ENCODE measurements at regions not wholly inside any gene's neighbourhood (a gene's known extent, or its start where the extent isn't known, plus 50 kb on each side); places are given as distances from the start of the nearest gene placed in this dataset.

- TF ChIP-seq SMAD3 (CRISPR knock-in tag; conservative IDR thresholded peaks at IDR 0.05) (no peak), NUFIP1 (IDR thresholded peaks at IDR 0.05; ENCODE audit: partially characterized antibody) (no peak)
Observed at GRCh38 chr2:129456691-129457090, 522.8 kb upstream of the RAB6C start.
